H9 (cell line): ENCODE measurements at regions not wholly inside any gene's neighbourhood (a gene's known extent, or its start where the extent isn't known, plus 50 kb on each side); places are given as distances from the start of the nearest gene placed in this dataset.

ENCODE experiments used
- DNase-seq: peaks from one replicate; pipeline ENCODE4 v3.0.0-alpha.2; 2017
- H2AFZ ChIP-seq: one replicate; pipeline ENCODE4 v1.6.1; 2013; ENCODE audit warnings: mild to moderate bottlenecking, low read length, control low read depth, moderate library complexity
- H2AK5ac ChIP-seq: 2 replicates; pipeline ENCODE4 v1.6.1; 2013; ENCODE audit warnings: low read length, control low read depth, mixed read lengths; ENCODE audit not compliant: insufficient read length
- H2BK120ac ChIP-seq: one replicate; pipeline ENCODE4 v1.6.1; 2013; ENCODE audit warnings: low read depth, mild to moderate bottlenecking, low read length, control low read depth, inconsistent platforms; ENCODE audit not compliant: poor library complexity, severe bottlenecking
- H2BK12ac ChIP-seq: 2 replicates; pipeline ENCODE4 v1.6.1; 2013; ENCODE audit warnings: low read length, control low read depth, mixed read lengths, low read depth; ENCODE audit not compliant: insufficient read length
- H2BK15ac ChIP-seq: 2 replicates; pipeline ENCODE4 v1.6.1; 2013; ENCODE audit warnings: low read depth, low read length, control low read depth
- H2BK20ac ChIP-seq: one replicate; pipeline ENCODE4 v1.6.1; 2013; ENCODE audit warnings: low read depth, mild to moderate bottlenecking, low read length, control low read depth, inconsistent platforms; ENCODE audit not compliant: poor library complexity, severe bottlenecking
- H2BK5ac ChIP-seq: 2 replicates; pipeline ENCODE4 v1.6.1; 2013; ENCODE audit warnings: low read length, control low read depth, mixed read lengths; ENCODE audit not compliant: insufficient read length
- H3K14ac ChIP-seq: 2 replicates; pipeline ENCODE4 v1.6.1; 2013; ENCODE audit warnings: low read length, control low read depth; ENCODE audit not compliant: insufficient read depth
- H3K18ac ChIP-seq: 2 replicates; pipeline ENCODE4 v1.6.1; 2013; ENCODE audit warnings: low read depth, mild to moderate bottlenecking, mixed read lengths, low read length, control low read depth; ENCODE audit not compliant: insufficient read length
- H3K23ac ChIP-seq: 2 replicates; pipeline ENCODE4 v1.6.1; 2013; ENCODE audit warnings: low read length, control low read depth, mixed read lengths, low read depth; ENCODE audit not compliant: insufficient read length
- H3K23me2 ChIP-seq: 2 replicates; pipeline ENCODE4 v1.6.1; 2013; ENCODE audit warnings: low read depth, mild to moderate bottlenecking, mixed read lengths, low read length, control low read depth; ENCODE audit not compliant: insufficient read length, poor library complexity, severe bottlenecking
- H3K27ac ChIP-seq: 2 replicates; pipeline ENCODE4 v1.5.1; 2013; ENCODE audit warnings: low read length, control low read depth, mixed read lengths, low read depth; ENCODE audit not compliant: insufficient read length
- H3K27me3 ChIP-seq: 2 replicates; pipeline ENCODE4 v1.6.1; 2013; ENCODE audit warnings: low read length, control low read depth, inconsistent platforms; ENCODE audit not compliant: insufficient read depth
- H3K4ac ChIP-seq: 2 replicates; pipeline ENCODE4 v1.6.1; 2013; ENCODE audit warnings: low read depth, mild to moderate bottlenecking, control low read depth, inconsistent platforms, low read length, moderate library complexity
- H3K4me1 ChIP-seq: 2 replicates; pipeline ENCODE4 v1.6.1; 2013; ENCODE audit warnings: low read length, control low read depth, inconsistent platforms; ENCODE audit not compliant: insufficient read depth
- H3K4me2 ChIP-seq: 2 replicates; pipeline ENCODE4 v1.6.1; 2013; ENCODE audit warnings: low read length, control low read depth, mixed read lengths; ENCODE audit not compliant: insufficient read length, insufficient read depth
- H3K56ac ChIP-seq: 2 replicates; pipeline ENCODE4 v1.6.1; 2013; ENCODE audit warnings: low read depth, mild to moderate bottlenecking, mixed read lengths, low read length, control low read depth; ENCODE audit not compliant: insufficient read length
- H3K79me1 ChIP-seq: 2 replicates; pipeline ENCODE4 v1.6.1; 2013; ENCODE audit warnings: low read depth, mild to moderate bottlenecking, moderate library complexity, low read length, control low read depth, inconsistent platforms; ENCODE audit not compliant: insufficient read depth, poor library complexity, severe bottlenecking
- H3K79me2 ChIP-seq: 2 replicates; pipeline ENCODE4 v1.6.1; 2013; ENCODE audit warnings: low read length, control low read depth, inconsistent platforms; ENCODE audit not compliant: insufficient read depth
- H3K9ac ChIP-seq: 2 replicates; pipeline ENCODE4 v1.6.1; 2013; ENCODE audit warnings: low read length, control low read depth, mixed read lengths; ENCODE audit not compliant: insufficient read length; ENCODE audit errors: extremely low read depth
- H3K9me3 ChIP-seq: one replicate; pipeline ENCODE4 v1.6.1; 2013; ENCODE audit warnings: low read depth, low read length, inconsistent platforms; ENCODE audit not compliant: control insufficient read depth
- H3T11ph ChIP-seq: one replicate; pipeline ENCODE4 v1.6.1; 2013; ENCODE audit warnings: mild to moderate bottlenecking, low read length, control low read depth, inconsistent platforms
- H4K20me1 ChIP-seq: one replicate; pipeline ENCODE4 v1.6.1; 2013; ENCODE audit not compliant: control insufficient read depth, insufficient read length, insufficient read depth
- H4K5ac ChIP-seq: 2 replicates; pipeline ENCODE4 v1.6.1; 2013; ENCODE audit warnings: low read depth, mild to moderate bottlenecking, mixed read lengths, low read length, control low read depth; ENCODE audit not compliant: insufficient read length
- H4K8ac ChIP-seq: replicated peaks from 2 replicates; pipeline ENCODE4 v1.6.1; 2013; ENCODE audit warnings: low read length, control low read depth, mixed read lengths, low read depth; ENCODE audit not compliant: insufficient read length
- H4K91ac ChIP-seq: 2 replicates; pipeline ENCODE4 v1.6.1; 2013; ENCODE audit warnings: low read depth, mild to moderate bottlenecking, moderate library complexity, mixed read lengths, low read length, control low read depth; ENCODE audit not compliant: insufficient read length
- H3K27ac Mint-ChIP-seq, 3 experiments: 2 replicates in 2 of 3; 3 replicates in 1 of 3; pipeline ENCODE4 v1.8.0; 2020 to 2021; ENCODE audit warnings: mixed read lengths in 3 of 3, mild to moderate bottlenecking in 1 of 3, moderate library complexity in 1 of 3
- H3K27me3 Mint-ChIP-seq: 2 replicates; pipeline ENCODE4 v1.8.0; 2021; ENCODE audit warnings: low read depth, mild to moderate bottlenecking, moderate library complexity, mixed read lengths
- H3K36me3 Mint-ChIP-seq, 3 experiments: 2 replicates in 2 of 3; 3 replicates in 1 of 3; pipeline ENCODE4 v1.8.0; 2020 to 2021; ENCODE audit warnings: low read depth in 3 of 3, mixed read lengths in 3 of 3; ENCODE audit not compliant: insufficient read depth in 1 of 3
- H3K4me1 Mint-ChIP-seq, 2 experiments: 2 replicates each; pipeline ENCODE4 v1.8.0; 2020; ENCODE audit warnings: mixed read lengths in 2 of 2
- H3K4me3 Mint-ChIP-seq, 2 experiments: 2 replicates in 1 of 2; 3 replicates in 1 of 2; pipeline ENCODE4 v1.8.0; 2020 to 2021; ENCODE audit warnings: mild to moderate bottlenecking in 2 of 2, mixed read lengths in 2 of 2, moderate library complexity in 1 of 2
- H3K9me3 Mint-ChIP-seq, 2 experiments: 2 replicates in 1 of 2; 3 replicates in 1 of 2; pipeline ENCODE4 v1.8.0; 2020; ENCODE audit warnings: mild to moderate bottlenecking in 2 of 2, mixed read lengths in 2 of 2, moderate library complexity in 1 of 2
- CTCF ChIP-seq: fragments of 200-600 bp; sonication (generic); conservative IDR thresholded peaks from 3 replicates; pipeline ENCODE4 v1.8.0; 2021; ENCODE audit warnings: antibody characterized with exemption, mild to moderate bottlenecking
- WGBS: extraction: QIAGEN DNeasy Blood & Tissue Kit; methylation state at CpG from one replicate; pipeline ENCODE4 v1.1.7; 2013; ENCODE audit warnings: missing lambda C conversion rate, low lambda C conversion rate, mixed read lengths; ENCODE audit not compliant: insufficient read length; ENCODE audit errors: extremely low coverage; 5-methylcytosine and 5-hydroxymethylcytosine counted together

DNA sequence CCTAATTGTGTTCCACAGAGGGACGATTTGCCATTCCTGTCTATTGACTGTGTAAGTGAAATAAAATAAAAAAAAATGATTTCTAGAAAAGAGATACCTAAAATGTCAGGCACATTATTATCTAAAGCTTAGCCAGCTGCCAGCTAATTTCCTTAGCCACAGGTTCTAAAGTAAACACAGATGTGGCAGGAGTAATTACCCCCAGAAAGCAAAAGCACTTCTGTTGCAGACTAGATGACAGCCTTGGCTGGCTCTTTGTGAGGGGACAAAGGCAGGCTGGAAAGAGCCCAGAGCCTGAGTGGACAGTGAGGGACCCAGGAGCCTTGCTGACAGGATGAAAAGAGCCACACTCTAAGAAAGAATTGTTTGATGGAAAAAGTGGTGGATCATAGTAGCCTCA, 418.1 kb downstream of the LRIG3 start:
- Mint-ChIP-seq H3K36me3 (no peaks in the 10 kb centered on the region), H3K27ac (no peak overlapping the region), H3K4me1 (peaks cover 9 to 12% of the 10 kb centered on the region in 2 experiments), H3K4me3 (no peak overlapping the region), H3K9me3 (no peaks in the 10 kb centered on the region; a peak in 1 of 5 replicates), H3K27me3 (no peaks in the 10 kb centered on the region)
- H3K27me3 ChIP-seq: no peaks in the 10 kb centered on the region
- H3K79me1 ChIP-seq: no peaks in the 10 kb centered on the region
- no peak overlapping the region for H4K91ac ChIP-seq
- H4K20me1 ChIP-seq: no peaks in the 10 kb centered on the region
- H2BK20ac ChIP-seq: no peak overlapping the region
- no peaks in the 10 kb centered on the region for H3K79me2 ChIP-seq
- H3K23ac ChIP-seq: no peak overlapping the region
- no peak overlapping the region for H2BK12ac ChIP-seq
- H2AFZ ChIP-seq: no peak overlapping the region
- H2BK120ac ChIP-seq: no peak overlapping the region
- no peak overlapping the region for H3K56ac ChIP-seq
- H3K18ac ChIP-seq: no peak overlapping the region
- H2BK5ac ChIP-seq: no peak overlapping the region
- H4K8ac ChIP-seq: no peak overlapping the region
- no peaks in the 10 kb centered on the region for H3K4me1 ChIP-seq
- H3K27ac ChIP-seq: no peak overlapping the region
- whole genome bisulfite sequencing: no CpG with 5 or more reads among the region's 1 CpG
- H3K23me2 ChIP-seq: no peaks in the 10 kb centered on the region
- no peak overlapping the region for H3K4ac ChIP-seq
- DNase-seq: no peak
- H3K9ac ChIP-seq: no peak overlapping the region
- H2BK15ac ChIP-seq: no peak overlapping the region
- no peak overlapping the region for H2AK5ac ChIP-seq
- no peak for TF ChIP-seq CTCF
- H3T11ph ChIP-seq: no peak overlapping the region
- no peak overlapping the region for H3K14ac ChIP-seq
- no peaks in the 10 kb centered on the region for H3K9me3 ChIP-seq
- H3K4me2 ChIP-seq: no peak overlapping the region
- H4K5ac ChIP-seq: no peak overlapping the region
